ELF-1 (cell line): ENCODE measurements at regions not wholly inside any gene's neighbourhood (a gene's known extent, or its start where the extent isn't known, plus 50 kb on each side); places are given as distances from the start of the nearest gene placed in this dataset.

ENCODE experiments used
- DNase-seq: peaks from one replicate; pipeline ENCODE4 v3.0.0-alpha.2; 2016; ENCODE audit warnings: low read depth, low spot score

DNA sequence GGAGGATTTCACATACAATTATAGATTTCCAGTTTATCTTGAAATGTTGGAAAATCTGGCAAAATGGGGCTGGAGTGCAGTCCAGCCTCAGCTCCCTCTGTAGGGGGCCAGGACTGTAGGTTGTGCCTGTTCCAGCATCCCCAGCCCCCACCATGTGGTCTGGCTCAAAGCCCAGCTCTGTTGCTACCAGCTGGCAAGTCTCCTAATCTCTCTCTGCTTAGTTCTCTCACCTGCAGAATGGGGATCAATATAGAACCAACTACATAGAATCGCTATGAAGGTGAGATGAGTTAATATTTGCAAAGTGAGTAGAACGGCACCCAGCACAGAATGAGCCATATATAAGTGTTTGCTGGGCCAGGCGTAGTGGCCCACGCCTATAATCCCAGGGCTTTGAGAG lies 50.0 kb upstream of the TARDBP start:
- no peak for DNase-seq
